Superior temporal gyrus (tissue), 1 donor: ENCODE measurements at regions not wholly inside any gene's neighbourhood (a gene's known extent, or its start where the extent isn't known, plus 50 kb on each side); places are given as distances from the start of the nearest gene placed in this dataset.
"Not testable (repeated sequence)": the region's sequence is repeated elsewhere in the genome, so short reads cannot be mapped to it uniquely, and the experiment has no call there.

Experiments
- DNase-seq: peaks from one replicate; pipeline ENCODE4 v3.0.0-alpha.2; 2016; ENCODE audit errors: extremely low spot score

DNA sequence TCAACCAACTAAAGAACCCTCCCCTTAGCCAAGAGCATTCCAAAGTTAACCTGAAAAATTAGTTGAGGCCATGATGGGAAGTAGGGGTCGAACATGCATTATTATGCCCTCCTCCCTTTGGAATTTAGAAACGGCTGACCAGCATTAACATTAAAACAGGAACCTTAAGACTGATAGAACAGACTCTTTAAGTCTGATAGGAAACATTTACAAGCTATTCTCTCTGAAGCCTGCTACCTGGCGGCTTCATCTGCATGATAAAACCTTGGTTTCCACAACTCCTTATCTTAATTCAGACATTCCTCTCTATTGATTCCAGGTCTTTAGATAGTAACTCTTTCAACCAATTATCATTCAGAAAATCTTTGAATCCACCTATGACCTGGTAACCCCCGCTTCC, 331.0 kb downstream of the CGGBP1 start:
- no peak for DNase-seq

DNA sequence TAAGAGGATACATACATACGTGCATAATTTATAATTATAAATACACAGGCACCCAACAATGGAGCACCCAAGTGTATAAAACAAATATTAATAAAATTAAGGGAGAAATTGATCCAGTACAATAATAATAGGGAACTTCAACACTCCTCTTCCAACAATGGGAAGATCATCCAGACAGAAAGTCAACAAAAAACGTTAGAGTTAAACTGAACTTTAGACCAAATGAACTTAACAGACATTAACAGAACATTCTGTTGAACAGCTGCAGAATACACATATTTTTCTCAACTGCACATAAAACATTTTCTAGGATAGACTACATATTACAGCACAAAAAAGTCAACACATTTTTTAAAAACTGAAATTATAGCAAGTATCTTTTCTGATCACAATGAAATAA, 339.7 kb downstream of the CGGBP1 start:
- DNase-seq = no peak

DNA sequence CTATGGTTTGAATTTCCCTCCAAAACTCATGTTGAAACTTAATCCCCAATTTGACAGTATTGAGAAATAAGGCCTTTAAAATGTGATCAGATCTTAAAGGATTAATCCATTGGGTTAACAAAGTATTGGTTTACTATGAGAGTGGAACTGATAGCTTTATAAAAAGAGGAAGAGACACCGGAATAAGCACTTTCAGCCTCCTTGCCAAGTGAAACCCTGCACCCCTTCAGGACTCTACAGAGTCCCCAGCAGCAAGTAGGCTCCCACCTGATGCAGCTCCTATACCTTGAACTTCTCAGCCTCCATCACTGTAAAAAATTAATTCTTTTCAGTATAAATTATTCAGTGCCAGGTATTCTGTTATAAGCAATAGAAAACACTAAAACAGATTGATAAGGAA, 348.3 kb downstream of the CGGBP1 start:
- no peak for DNase-seq

DNA sequence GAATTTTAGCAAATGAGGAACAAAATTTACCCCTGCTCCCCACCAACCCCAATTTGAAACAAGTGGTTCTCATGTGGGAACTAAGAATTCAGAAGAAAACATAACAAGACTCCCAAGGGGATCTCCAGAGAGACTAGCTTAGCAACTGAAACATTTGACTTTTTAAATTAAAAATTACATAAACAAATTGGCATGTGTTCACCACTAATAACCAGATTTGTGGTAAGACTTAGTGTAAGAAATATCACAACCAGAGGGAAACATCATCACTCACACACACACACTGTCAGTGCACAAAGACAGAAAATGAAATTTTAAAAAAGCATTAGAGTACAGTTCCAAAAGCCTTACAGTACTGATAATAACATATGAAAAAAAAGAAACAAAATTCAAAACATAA, 348.8 kb downstream of the CGGBP1 start:
- DNase-seq = no peak

DNA sequence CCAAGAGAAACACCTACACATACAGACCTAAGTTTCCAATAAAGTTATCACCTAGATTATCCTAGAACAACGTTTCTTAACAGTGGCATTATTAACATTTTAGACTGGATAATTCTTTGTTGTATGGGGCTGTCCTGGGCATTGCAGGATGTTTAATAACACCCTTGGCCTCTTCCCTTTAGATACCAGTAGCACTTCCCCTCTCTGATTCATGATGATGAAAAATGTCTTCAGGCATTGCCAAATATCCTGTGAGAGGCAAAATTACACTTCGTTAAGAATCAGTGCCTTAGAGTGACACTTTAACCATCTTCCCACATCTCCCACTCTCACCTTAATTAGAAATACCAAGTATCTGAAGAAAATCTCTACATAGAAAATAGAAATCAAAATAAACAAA, 352.6 kb downstream of the CGGBP1 start:
- no peak for DNase-seq

DNA sequence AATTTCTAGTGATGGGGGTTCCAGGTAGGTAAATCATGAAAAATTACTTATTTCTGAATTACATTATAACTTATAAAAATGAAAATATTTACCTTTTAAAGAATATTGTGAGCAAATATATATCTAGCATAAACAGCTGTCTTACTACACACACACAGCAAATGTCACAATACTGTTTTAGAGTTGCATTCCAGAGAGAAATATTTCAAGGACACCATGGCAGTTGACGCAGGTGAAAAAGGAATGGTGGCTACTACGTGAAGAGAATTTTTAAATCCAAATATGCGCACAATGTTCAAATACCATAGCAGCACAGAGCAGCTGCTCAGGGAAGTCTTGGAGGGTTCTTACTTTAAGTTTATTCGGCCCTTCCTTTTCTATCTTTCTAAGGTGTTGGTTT, 356.2 kb downstream of the CGGBP1 start:
- no peak for DNase-seq

DNA sequence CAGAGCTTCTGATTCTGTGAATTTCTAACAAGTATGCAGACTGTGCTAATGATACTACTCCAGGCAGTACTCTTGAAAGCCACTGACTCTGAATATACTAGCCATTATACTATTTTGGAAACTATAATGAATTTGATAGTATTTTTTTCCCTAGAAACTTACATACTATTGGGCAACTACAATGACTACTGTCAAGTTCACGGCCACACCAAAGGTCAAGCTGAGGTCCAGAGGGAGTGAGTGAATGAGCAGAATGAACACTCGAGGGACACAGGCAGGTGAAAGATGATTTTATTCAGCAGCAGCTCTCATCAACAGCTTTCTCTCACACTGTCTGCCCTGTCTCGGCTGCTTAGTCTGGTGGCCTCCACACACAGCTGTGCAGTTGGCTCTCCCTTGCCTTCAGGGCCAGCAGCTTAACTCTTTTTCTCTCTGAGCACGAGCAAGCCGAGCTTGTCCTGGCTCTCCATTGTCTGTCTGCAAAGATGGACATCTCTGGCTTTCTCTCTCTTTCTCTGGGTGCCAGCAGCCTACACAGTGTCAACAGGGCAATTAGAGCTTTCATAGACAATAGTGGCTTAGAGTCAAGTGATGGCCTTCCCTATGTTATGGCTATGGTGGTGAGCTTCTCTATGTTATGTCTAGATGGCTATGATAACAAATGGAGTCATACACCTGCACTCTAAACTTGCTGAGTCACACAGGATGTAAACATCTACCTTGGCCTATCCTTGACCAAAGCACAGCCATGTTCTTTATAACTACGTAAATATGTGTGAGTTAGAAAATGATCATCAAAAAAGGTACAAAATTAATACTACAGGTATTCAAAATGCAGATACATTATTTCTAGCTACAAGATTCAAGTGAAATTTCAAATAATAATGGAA, 362.4 kb downstream of the CGGBP1 start:
- no peak for DNase-seq

DNA sequence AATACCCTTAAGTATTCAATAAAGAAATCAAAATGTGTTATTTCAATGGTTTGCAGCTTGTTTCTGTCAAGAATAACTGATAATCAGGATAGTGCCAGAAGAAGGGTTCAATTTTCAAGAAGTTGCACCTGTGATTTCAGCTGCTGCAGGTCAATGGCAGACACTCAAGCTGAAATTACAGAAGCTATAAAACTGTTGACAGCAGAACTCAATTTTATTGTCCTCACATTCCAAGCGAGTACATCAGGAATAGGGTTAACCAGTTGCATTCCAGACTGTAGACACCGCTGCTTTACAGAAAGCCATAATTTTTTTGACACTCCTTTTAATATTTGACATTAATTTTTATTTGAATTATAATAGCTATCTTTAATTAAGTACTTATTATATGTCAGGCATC, 364.1 kb downstream of the CGGBP1 start:
- no peak for DNase-seq

DNA sequence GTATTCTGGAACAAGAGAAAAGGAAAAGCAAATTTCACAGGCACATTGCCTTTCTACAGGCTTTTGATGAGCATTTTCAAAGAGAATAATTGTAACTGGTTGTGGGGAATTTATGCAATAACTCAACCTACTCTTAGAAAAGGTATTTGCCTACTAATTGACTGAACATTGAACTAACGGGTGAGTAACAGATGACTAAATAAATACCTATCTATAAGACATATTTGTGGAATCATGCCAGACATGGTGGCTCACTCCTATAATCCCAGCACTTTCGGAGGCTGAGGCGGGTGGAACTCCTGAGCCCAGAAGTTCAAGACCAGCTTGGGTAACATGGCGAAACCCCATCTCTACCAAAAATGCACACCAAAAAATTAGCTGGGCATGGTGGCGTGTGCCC, 367.7 kb downstream of the CGGBP1 start:
- DNase-seq = no peak

DNA sequence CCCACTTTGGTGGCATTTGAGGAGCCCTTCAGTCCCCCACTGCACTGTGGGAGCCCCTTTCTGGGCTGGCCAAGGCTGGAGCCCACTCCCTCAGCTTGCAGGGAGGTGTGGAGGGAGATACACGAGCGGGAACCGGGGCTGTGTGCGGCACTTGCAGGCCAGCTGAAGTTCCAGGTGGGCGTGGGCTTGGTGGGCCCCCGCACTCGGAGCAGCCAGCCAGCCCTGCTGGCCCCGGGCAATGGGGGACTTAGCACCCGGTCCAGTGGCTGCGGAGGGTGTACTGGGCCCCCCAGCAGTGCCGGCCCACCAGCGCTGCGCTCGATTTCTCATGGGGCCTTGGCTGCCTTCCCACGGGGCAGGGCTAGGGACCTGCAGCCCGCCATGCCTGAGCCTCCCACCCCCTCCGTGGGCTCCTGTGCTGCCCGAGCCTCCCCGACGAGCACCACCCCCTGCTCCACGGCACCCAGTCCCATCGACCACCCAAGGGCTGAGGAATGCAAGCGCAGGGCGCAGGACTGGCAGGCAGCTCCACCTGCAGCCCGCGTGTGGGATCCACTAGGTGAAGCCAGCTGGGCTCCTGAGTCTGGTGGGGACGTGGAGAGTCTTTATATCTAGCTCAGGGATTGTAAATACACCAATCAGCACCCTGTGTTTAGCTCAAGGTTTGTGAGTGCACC, 379.7 kb downstream of the CGGBP1 start:
- not testable (repeated sequence) for DNase-seq

DNA sequence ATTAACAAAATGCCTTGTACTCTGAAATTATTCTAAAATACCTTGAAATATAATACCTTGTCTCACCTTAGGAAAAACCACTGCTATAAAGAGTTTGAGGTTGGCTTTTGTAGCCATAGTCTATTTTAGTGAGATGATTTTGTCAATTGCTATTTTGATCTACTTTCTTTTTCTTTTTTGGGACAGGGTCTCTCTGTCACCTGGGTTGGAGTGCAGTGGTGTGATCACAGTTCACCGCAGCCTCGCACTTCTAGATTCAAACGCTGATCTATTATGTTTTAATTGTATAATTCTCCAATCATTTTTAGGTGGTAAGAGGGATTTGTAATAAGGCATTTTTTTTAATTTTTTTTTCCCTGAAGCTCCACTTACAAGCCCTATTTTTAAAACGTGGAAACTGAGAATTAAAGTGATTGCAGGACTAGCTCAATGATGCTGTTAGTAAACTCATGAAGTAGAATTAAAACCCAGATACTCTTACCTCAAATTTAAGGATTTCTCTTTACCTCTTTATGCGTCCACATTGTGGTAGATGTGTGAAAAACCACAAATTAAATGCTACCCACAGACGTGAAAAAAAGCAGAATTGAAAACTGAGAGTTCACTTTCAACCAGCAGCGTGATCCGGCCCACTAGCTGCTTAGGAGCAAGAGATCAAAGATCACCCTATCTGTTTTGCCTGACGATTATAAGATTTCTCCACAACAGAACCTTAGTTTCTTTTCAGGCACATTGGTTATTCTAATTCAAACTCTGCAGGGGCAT, 384.2 kb downstream of the CGGBP1 start:
- DNase-seq = no peak

DNA sequence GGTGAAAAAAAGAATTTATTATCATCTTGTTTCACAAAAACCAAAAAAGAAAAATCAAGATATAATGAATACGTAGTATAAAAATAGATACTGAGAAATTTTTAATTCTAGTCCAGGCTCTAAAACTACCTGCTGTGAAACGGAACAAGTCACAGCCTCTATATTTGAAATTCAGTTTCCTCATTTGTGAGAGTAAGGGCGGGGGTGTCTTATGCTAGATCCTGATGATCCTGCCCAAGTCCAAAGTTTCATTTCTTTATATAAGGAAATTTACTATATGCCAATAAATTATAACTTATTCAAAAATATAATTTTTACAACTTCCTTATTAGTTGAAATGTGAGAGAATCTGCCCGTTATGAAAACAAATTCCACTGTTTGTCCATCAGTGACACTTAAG, 385.7 kb downstream of the CGGBP1 start:
- DNase-seq = no peak

DNA sequence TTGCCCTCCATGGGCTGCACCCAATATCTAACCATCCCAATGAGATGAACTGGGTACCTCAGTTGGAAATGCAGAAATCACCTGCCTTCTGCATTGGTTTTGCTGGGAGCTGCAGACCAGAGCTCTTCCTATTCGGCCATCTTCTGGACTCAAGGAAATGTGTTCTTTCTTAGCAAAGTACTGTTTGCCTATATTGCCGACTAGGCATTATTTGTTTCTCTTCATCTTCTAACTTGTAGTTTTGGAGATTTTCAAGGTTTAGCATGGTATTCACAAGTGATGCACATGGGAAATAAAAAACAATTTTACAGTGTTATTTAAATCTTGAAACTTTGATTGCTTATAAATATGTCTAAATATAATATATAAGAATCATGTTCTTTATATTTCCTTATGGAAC, 377.8 kb upstream of the POU1F1 start:
- DNase-seq = no peak

DNA sequence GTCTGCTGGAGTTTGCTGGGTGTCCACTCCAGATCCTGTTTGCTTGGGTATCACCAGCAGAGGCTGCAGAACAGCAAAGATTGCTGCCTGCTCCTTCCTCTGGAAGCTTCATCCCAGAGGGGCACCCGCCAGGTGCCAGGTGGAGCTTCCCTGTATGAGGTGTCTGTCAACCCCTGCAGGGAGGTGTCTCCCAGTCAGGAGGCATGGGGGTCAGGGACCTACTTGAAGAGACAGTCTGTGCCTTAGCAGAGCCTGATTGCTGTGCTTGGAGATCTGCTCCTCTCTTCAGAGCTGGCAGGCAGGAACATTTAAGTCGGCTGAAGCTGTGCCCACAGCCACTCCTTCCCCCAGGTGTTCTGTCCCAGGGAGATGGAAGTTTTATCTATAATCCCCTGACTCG, 376.8 kb upstream of the POU1F1 start:
- not testable (repeated sequence) for DNase-seq

DNA sequence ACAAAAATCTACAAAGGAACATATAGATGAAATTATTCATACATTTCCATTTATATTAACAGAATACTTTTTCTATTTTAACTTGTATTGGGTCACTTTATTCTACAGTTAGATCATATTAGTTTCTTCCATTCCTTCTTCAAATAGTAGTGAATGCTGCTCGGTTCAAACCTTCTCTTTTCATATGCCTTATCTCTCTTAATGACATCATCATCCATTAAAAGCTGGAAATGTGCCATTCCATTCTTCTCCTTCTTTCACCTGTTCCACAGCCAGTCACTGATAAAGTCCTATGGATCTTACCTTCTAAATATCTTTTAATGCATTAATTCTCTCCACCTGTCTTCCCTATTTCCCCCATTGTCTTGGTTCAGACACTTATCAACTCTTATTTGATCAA, 358.0 kb upstream of the POU1F1 start:
- DNase-seq = no peak

DNA sequence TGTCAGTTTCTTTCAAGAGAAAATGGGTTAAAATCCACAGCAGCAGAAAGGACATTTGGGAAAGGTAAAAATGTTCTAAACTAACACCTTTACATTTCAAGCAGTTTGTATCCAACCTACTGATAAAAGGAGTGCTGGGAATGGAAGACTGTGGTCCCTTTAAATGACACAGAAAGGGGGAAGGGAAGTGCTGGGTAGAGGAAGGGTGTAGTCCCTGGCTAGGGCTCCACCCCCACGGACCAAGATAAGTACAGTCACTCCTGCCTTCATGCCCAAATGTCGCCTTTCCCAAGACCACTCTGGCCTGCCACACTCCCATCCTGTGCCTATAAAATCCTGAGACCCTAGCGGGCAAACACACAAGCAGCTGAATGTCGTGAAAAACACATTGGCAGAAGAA, 350.9 kb upstream of the POU1F1 start:
- DNase-seq = no peak

DNA sequence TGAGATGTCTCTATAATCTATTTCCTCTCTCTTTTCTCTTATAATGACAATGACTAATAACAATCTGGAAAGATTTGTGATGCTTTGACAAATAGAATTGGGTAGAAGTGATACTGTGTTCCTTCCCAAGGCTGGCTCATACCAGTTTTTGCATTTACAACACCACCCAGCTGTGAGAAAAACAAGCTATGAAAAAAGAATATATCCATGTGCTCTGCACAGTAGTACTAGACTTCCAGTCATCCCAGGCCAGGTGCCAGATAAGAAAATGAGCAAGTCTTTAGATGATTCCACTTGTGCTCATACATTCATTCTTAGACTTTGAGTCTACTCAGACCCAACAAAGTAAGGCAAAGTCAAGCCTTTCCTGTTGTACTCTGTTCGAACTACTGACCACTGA, 350.2 kb upstream of the POU1F1 start:
- DNase-seq = no peak

DNA sequence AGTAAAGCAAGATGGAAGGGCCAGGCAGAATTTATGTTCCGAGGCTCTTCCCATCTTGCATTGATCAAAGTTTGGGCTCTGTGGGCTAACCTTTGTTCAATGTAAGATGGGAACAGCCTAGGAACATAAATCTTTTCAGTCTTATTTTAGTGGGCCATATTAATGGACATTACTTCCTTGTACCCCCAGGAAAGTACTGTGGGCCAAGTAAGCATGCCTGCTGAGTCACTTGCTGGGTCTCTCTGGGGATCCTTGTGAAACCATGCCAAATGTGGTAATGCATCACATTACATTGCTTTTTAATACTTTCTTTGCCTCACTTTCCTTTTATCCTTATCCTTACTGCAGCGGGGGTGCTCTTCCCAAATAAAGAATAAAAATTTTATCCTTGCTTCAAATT, 349.5 kb upstream of the POU1F1 start:
- DNase-seq = no peak

DNA sequence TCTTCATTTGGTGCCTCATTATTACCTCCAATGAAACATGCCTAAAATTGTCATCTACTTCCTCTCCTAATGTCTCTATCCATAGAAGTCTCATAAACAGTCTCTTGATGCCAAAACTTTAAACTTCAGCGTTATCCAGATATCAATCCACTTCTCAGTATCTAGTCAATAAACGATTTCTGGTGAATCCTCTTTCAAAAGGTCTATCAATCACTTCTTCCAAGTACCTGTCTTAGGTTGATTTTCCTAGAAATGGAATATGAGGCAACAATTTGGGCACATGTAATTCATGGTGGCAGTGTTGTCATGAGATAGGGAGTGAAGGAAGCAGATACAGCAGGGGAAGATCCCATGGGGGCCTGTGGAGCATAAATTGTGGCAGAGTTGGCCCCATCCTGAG, 348.5 kb upstream of the POU1F1 start:
- DNase-seq = no peak

DNA sequence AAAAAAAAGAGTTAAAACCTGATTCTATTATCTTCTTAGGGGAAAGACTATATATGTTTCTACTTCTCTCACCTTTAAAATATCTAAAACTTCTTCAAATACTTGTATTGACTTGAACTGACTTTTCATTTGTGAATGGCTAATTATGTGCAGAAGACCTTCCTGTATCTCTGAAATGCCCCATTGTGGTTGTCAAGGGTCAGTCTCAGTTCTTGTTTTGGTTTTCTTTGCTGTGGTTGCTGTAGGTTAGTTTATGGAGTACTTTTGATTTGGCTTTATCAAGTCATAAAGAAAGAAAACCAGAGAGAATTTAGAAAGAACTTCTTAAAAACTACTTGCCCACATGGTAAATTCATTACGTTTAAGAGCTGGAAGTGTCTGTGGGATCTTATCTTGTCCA, 345.3 kb upstream of the POU1F1 start:
- no peak for DNase-seq

DNA sequence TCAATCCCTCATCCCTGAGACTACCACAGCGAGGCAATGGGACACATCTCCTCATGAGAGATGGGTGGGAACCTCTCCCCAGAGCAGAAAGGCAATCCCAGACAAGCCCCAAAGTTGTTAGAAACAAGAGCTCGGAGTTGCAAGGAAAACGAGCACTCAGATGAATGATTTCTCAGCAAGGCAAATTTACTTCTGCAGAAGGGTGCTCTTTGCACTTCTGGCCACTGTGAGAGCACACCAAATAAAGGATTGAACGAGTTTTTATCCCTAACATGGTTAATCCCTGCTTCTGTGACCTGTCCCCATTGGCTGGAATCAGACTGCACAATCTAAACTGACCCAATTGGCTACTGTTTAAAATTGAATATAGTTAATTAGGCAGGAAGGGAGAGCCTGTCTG, 339.1 kb upstream of the POU1F1 start:
- no peak for DNase-seq

DNA sequence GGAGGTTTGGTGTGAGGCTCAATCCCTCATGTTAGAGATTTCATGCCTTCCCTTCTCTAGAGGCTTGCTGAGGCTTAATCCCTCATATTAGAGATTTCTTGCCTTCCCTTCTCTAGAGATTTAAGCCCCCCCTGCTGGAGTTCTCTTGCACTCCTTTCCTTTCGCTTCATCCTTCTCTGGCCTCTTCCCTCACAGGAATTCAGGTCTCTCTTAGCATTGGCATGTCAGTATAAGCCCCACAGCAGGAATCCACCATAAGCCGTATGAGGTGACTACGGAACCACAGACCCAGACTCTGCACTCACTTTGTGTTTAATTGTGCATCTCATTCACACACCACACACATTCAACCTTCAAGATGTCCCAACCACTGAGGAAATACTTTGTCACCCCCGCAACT, 338.6 kb upstream of the POU1F1 start:
- DNase-seq = no peak

DNA sequence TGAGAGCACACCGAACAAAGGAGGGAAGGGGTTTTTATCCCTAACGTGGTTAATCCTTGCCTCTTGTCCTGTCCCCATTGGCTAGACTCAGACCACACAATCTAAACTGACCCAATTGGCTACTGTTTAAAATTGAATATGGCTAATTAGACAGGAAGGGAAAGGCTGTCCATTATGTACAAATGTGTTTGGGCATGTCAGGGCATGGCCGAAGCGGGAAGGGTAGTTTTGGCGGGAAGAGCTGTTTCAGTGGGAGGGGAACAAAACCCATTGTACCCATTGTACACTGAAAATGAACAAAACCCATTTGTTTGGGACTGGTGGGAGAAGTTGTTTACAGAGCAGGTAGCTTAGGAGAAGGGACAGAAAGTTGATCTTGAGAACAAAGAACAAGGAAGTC, 330.9 kb upstream of the POU1F1 start:
- DNase-seq = no peak
